ENCODE measurements at regions not wholly inside any gene's neighbourhood (a gene's known extent, or its start where the extent isn't known, plus 50 kb on each side); places are given as distances from the start of the nearest gene placed in this dataset.

GRCh38 chr11:98100689-98101088, 920.1 kb upstream of the CNTN5 start:
- TF ChIP-seq, protein P1, sequence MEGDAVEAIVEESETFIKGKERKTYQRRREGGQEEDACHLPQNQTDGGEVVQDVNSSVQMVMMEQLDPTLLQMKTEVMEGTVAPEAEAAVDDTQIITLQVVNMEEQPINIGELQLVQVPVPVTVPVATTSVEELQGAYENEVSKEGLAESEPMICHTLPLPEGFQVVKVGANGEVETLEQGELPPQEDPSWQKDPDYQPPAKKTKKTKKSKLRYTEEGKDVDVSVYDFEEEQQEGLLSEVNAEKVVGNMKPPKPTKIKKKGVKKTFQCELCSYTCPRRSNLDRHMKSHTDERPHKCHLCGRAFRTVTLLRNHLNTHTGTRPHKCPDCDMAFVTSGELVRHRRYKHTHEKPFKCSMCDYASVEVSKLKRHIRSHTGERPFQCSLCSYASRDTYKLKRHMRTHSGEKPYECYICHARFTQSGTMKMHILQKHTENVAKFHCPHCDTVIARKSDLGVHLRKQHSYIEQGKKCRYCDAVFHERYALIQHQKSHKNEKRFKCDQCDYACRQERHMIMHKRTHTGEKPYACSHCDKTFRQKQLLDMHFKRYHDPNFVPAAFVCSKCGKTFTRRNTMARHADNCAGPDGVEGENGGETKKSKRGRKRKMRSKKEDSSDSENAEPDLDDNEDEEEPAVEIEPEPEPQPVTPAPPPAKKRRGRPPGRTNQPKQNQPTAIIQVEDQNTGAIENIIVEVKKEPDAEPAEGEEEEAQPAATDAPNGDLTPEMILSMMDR (IDR thresholded peaks at IDR 0.05) = no peak
- TF ChIP-seq POLR2A (IDR thresholded peaks at IDR 0.05) = no peak

Data from Peyer's patch (tissue), 4 donors.